ENCODE measurements at regions not wholly inside any gene's neighbourhood (a gene's known extent, or its start where the extent isn't known, plus 50 kb on each side); places are given as distances from the start of the nearest gene placed in this dataset.
"Not testable (repeated sequence)": the region's sequence is repeated elsewhere in the genome, so short reads cannot be mapped to it uniquely, and the experiment has no call there.

GRCh38 chrX:39678914-39679313 lies 418.8 kb downstream of the BCOR start:
- DNase-seq (ENCODE audit: low read depth in 1 of 2, low spot score in 1 of 2) = no peak

- no peak for DNase-seq (ENCODE audit: low read depth in 1 of 2, low spot score in 1 of 2)
These were observed 418.1 kb downstream of the BCOR start for GRCh38 chrX:39679497-39680157.

DNA sequence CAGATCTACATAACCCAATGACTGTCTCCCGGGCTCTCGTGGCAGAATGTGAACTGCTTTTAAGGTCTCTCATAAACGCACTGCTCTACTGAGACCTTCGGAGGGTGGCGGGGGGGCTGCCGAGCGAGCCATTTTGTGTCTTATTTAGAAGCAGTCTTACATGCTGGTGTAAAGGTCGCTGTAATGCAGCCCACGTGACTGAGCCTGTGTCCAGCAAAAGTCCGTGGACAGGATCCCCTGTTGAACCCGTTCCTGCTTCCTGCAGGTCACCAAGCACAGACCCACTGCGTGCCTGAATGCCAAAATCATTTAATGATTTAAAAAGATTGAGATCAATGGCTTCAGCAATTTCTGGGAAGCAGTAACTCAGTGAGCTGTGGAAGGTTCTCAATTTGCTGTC lies 415.9 kb downstream of the BCOR start:
- DNase-seq (ENCODE audit: low read depth in 1 of 2, low spot score in 1 of 2) = no peak

GRCh38 chrX:39682778-39683177 lies 415.0 kb downstream of the BCOR start:
- no peak for DNase-seq (ENCODE audit: low read depth in 1 of 2, low spot score in 1 of 2)

DNA sequence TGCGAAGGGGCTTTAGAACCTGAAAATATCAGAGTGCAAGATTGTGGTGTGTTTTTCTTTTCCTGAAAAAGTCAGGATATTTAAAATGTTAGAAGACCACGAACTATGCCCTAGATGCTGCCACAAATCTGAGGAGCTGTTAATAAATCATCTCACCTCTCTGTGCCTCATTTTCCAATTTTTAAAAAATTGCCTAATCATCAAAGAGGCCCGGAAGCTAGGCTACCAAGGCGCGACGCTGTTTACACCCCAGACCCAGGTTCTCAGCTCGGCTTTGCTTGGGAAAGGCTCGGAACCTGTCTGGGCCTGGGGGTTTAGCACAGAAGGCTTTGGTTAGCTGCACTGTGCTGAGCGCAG lies 409.6 kb downstream of the BCOR start:
- no peak for DNase-seq (ENCODE audit: low read depth in 1 of 2, low spot score in 1 of 2)

DNA sequence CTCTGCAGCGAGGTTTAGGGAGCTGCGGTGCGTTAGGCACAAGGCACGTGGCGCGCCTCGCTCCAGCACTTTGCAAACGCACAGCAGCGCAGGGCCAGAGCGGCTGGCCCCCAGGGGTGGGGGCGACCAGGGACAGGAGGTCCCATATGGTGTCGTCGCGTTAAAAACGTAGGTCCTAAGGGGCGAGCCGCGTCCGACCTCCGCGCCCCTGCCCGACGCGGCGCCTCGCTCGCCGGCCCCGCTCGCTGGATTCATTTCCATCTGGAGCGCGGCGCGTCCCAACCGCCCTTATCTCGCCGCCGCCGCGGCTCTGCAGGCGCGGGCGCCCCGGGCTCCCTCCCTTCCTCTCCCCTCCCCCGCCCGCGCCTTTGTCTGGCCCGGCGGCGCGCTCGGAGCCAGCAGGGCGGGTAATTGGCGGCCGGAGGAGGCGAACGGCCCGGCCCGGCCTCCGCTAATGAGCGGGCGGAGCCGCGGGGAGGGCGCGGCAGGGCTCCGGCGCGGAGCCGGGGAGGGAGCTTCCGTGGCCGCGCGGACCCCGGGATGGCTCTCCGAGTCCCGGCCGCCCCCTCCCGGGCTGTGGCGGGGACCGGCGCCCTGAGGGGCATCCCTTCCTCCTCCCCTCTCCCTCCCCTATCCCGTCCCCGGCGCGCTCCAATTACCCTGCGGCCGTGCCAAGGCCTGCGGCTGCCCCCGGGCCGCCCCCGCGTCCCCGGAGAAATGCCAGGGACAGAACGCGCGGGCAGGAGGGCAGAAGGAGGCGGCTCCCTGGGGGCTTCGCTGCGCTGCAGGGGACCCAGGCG lies 409.0 kb downstream of the BCOR start:
- no peak for DNase-seq (ENCODE audit: low read depth in 1 of 2, low spot score in 1 of 2)

DNA sequence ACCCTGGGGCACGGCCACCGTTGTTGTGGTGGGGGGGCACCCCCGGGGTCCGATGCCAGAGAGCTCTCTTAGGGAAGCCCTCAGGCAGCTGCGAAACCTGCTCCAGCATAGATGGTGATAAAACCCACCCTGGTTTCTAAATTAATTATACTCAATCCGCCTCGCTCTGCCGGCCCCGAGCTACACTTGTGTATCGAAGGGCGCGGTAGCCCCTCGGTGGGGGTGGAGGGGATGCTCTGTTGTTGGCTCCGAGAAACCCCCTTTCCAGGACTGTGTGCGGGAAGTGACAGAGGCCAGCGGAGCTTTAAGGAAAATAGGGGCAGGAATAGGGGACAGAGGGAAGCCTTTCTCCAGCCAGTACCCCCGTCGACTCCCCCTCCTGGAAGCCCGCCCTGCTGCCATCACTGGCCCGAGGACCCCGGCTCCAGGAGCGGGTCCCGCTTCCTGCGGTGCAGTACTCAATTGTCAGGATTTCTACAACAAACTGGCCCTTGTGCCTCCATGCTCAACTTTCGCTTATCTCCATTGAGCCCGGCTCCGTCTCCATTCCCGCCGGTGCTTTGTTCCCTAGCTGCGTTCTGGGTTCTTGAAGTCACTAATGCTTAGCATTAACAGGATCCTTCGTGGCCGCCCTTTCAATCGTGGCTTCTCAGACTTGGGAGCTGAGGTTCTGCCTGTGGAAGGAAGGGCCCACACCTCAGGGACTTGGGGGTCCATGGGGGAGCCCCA lies 408.2 kb downstream of the BCOR start:
- no peak for DNase-seq (ENCODE audit: low read depth in 1 of 2, low spot score in 1 of 2)

DNA sequence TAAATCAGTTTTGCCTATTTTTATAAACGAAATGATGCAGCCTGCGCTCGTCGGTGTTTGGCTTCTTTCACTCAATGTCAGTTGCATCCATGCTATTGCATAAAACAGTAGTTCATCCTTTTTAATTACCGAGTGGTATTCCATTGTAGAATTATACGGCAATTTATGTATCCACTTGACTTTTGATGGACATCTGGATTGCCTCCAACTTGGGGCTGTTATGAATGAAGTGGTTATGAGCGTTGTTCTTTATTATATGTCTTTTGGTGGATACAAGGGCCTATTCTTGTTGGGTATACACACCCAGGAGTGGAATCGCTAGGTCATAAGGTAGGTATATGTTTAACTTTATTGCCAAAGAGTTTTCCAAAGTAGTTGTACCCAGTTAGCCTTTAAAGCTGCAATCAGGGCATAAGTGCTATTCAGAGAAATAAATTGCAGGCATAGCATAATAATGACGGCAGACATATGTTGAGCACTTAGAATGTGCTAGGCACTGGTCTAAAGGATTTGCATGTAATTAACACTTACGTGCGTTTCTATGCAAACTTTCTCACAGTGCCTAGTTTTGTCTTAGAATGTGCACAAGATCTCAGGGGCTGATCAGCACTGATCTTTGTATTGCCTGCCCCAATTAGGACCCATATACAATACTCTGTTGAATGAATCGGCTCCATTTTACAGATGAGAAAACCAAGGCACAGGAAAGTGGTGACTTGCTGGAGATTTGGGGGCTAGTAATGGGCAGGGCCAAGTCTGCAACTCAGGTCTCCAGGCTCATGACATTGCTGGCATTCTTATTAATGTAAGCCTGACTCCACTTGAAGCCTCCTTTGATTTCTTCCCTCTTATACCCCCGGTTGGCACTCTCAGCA lies 407.0 kb downstream of the BCOR start:
- DNase-seq (ENCODE audit: low read depth in 1 of 2, low spot score in 1 of 2) = no peak

GRCh38 chrX:39691724-39692123 lies 406.0 kb downstream of the BCOR start:
- no peak for DNase-seq (ENCODE audit: low read depth in 1 of 2, low spot score in 1 of 2)

DNA sequence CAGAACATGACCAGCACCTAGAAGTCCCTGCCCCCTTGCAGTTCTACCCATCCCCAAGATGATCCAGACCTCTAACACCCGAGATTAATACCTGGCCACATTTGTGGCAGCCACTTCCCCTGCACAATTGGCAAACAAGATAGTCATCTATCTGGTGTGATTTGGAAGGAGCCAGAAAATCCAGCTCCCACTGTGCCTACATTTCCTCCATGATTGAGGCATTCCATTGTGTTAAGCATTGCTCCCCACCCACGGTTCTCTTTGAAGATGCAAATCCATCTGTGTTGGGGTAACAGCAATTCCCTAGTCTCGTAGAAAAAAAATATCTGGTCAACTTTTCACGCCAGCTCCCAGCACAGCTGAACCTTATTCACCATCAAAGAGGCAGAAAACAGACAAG lies 405.0 kb downstream of the BCOR start:
- no peak for DNase-seq (ENCODE audit: low read depth in 1 of 2, low spot score in 1 of 2)

GRCh38 chrX:39693298-39693697 lies 404.5 kb downstream of the BCOR start:
- no peak for DNase-seq (ENCODE audit: low read depth in 1 of 2, low spot score in 1 of 2)

- not testable (repeated sequence) for DNase-seq (ENCODE audit: low read depth in 1 of 2, low spot score in 1 of 2)
These were observed 395.1 kb downstream of the BCOR start for GRCh38 chrX:39702636-39703035.

DNA sequence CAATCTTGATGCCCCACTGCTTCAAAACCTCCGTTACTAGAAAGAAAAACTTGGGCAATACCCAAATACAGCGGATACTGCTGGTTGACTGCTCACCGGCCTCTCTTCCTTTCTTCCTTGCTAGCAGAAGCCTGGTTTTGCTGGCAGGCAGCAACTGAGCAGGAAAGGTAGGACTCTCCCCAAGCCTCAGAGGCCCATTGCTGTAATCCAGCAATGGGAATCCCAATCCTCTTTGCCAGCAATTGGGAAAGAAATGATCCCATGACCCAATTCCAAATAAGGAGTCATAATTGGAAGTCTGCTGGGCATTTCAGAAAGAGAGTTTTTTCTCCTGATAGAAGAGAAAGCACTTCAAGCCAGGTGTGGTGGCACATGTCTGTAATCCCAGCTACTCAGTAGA lies 394.5 kb downstream of the BCOR start:
- no peak for DNase-seq (ENCODE audit: low read depth in 1 of 2, low spot score in 1 of 2)

DNA sequence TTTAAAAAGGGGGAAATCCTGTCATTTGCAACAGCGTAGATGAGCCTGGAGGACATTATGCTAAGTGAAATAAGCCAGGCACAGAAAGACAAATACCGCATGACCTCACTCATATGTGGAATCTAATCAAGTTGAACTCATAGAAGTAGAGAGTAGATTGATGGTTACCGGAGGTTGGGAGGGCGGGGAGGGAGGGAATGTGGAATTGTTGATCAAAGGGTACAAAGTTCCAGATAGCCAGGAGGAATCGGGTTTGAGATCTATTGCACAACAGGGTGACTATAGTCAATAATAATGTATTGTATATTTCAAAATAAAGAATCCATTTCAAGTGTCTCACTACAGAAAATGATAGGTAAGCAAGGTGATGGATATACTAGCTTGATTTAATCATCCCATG lies 393.2 kb downstream of the BCOR start:
- DNase-seq (ENCODE audit: low read depth in 1 of 2, low spot score in 1 of 2) = no peak

DNA sequence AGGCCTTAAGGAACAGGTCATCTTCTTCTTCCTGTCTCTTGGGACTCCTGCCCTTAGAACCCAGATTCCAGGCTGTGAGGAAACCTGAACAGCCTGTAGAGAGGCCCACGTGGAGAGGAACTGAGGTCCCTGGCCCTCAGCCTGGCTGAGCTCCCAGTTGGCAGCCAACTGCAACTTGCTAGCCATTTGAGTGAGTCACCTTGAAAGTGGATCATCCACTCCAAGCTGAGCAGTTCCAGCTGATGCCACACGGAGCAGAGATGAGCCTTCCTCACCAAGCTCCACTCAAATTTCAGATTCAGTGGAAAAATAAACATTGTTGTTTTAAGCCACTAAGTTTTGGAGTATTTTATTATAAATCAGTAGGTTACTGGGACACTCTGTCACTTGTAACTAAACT lies 392.5 kb downstream of the BCOR start:
- no peak for DNase-seq (ENCODE audit: low read depth in 1 of 2, low spot score in 1 of 2)

- DNase-seq (ENCODE audit: low read depth in 1 of 2, low spot score in 1 of 2) = no peak
These were observed 388.4 kb downstream of the BCOR start for GRCh38 chrX:39709364-39709763.

- no peak for DNase-seq (ENCODE audit: low read depth in 1 of 2, low spot score in 1 of 2)
These were observed 387.9 kb downstream of the BCOR start for GRCh38 chrX:39709812-39710211.

GRCh38 chrX:39710776-39711175 lies 387.0 kb downstream of the BCOR start:
- DNase-seq (ENCODE audit: low read depth in 1 of 2, low spot score in 1 of 2) = no peak

GRCh38 chrX:39714471-39714870 lies 383.3 kb downstream of the BCOR start:
- no peak for DNase-seq (ENCODE audit: low read depth in 1 of 2, low spot score in 1 of 2)

- DNase-seq (ENCODE audit: low read depth in 1 of 2, low spot score in 1 of 2) = no peak
These were observed 381.4 kb downstream of the BCOR start for GRCh38 chrX:39716401-39716800.

- no peak for DNase-seq (ENCODE audit: low read depth in 1 of 2, low spot score in 1 of 2)
These were observed 380.8 kb downstream of the BCOR start for GRCh38 chrX:39716802-39717540.
